ENCODE measurements at regions not wholly inside any gene's neighbourhood (a gene's known extent, or its start where the extent isn't known, plus 50 kb on each side); places are given as distances from the start of the nearest gene placed in this dataset.

DNA sequence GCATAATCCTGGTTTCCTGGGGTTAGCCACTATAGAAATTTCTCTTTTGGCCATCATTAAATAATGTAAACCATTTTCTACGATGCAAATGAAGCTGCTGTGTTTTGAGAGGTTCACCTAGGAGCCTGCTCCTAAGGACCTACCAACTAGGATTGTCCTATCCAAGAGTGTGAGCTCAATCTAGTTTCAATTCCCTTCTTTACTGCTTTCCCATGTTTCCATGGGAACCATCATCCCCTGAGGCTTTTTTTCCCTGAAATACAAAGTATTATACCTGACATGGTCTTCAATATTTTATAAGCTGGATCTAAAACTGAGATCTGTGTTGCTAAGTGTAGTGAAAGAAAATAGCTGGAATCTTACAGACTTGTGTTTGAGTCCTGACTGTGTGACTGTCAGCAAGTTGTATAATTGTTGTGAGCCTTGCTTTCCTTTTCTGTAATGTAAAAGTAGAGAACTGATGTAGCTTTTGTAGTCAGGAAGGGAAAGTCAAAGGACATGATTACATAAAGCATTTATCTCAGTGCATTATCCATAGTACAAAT is 453.2 kb downstream of the PRR16 start:
- WGBS, 2 donors = 65 to 78% methylated on average over 1 of the region's 1 CpG
- Histone ChIP-seq H3K4me3 (no peak overlapping the region), H3K27me3 (no peaks in the 10 kb centered on the region), H3K9me3 (no peaks in the 10 kb centered on the region), H3K4me1 (no peaks in the 10 kb centered on the region), H3K27ac (no peak overlapping the region), H3K36me3 (ENCODE audit: low read depth, missing control alignments) (no peaks in the 10 kb centered on the region)
- DNase-seq = no peak
- TF ChIP-seq POLR2A (IDR thresholded peaks at IDR 0.05) = no peak
- TF ChIP-seq CTCF (IDR thresholded peaks at IDR 0.05) = no peak
- intact Hi-C loops (cut with DNase I; ENCODE audit: low total_unique reads) = no loop called here

GRCh38 chr5:120919017-120919416 is 454.9 kb downstream of the PRR16 start:
- H3K27ac ChIP-seq = no peak overlapping the region
- no peak for TF ChIP-seq CTCF (IDR thresholded peaks at IDR 0.05)
- H3K27me3 ChIP-seq = no peaks in the 10 kb centered on the region
- no peaks in the 10 kb centered on the region for H3K36me3 ChIP-seq (ENCODE audit: low read depth, missing control alignments)
- 86 to 95% methylated on average over 2 of the region's 2 CpGs for WGBS, 2 donors
- DNase-seq = no peak
- intact Hi-C loops (cut with DNase I; ENCODE audit: low total_unique reads) = no loop called here
- no peak overlapping the region for H3K4me3 ChIP-seq
- H3K4me1 ChIP-seq = no peaks in the 10 kb centered on the region
- no peaks in the 10 kb centered on the region for H3K9me3 ChIP-seq

DNA sequence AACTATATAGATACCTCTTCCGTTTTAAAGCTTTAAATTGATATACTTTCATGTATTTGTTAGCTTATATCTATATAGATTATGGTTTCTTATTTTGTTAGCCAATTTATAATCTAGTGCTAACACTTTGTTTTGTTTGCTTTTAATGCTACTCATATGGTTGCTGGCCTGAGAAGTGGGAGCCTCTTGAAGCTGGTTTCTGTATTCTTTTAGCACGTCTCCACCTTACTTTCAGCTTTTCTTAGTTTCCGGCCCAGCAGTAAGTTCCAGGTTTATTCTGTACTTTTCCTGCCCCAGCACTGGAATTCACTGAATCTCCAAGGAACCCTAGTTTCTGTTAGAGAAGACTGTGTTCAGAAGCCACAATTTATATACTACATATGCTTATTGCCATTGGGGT is 458.9 kb downstream of the PRR16 start:
- DNase-seq = no peak
- TF ChIP-seq CTCF (IDR thresholded peaks at IDR 0.05) (no peak), POLR2A (IDR thresholded peaks at IDR 0.05) (no peak)
- intact Hi-C loops (cut with DNase I; ENCODE audit: low total_unique reads) = no loop called here
- Histone ChIP-seq H3K27ac (no peak overlapping the region), H3K4me3 (no peak overlapping the region), H3K9me3 (no peaks in the 10 kb centered on the region), H3K4me1 (no peaks in the 10 kb centered on the region), H3K27me3 (no peaks in the 10 kb centered on the region), H3K36me3 (ENCODE audit: low read depth, missing control alignments) (no peaks in the 10 kb centered on the region)
- 86 to 93% methylated on average over 3 of the region's 3 CpGs for WGBS, 2 donors

GRCh38 chr5:120926471-120926870 is 462.4 kb downstream of the PRR16 start:
- no peaks in the 10 kb centered on the region for H3K4me1 ChIP-seq
- no peak for TF ChIP-seq POLR2A (IDR thresholded peaks at IDR 0.05)
- TF ChIP-seq CTCF (IDR thresholded peaks at IDR 0.05) = no peak
- DNase-seq = no peak
- H3K4me3 ChIP-seq = no peak overlapping the region
- H3K27ac ChIP-seq = no peak overlapping the region
- 83 to 100% methylated on average over 1 of the region's 1 CpG for WGBS, 2 donors
- H3K36me3 ChIP-seq (ENCODE audit: low read depth, missing control alignments) = no peaks in the 10 kb centered on the region
- no peaks in the 10 kb centered on the region for H3K27me3 ChIP-seq
- no peaks in the 10 kb centered on the region for H3K9me3 ChIP-seq
- intact Hi-C loops (cut with DNase I; ENCODE audit: low total_unique reads) = no loop called here

GRCh38 chr5:120927950-120928530 is 463.9 kb downstream of the PRR16 start:
- DNase-seq = no peak
- TF ChIP-seq CTCF (IDR thresholded peaks at IDR 0.05) (no peak), POLR2A (IDR thresholded peaks at IDR 0.05) (no peak)

More at GRCh38 chr5:120927950-120928530, 463.9 kb downstream of the PRR16 start:
- Histone ChIP-seq H3K9me3 (no peaks in the 10 kb centered on the region), H3K27ac (no peak overlapping the region), H3K4me3 (no peak overlapping the region), H3K36me3 (ENCODE audit: low read depth, missing control alignments) (no peaks in the 10 kb centered on the region), H3K4me1 (no peaks in the 10 kb centered on the region), H3K27me3 (no peaks in the 10 kb centered on the region)
- intact Hi-C loops (cut with DNase I; ENCODE audit: low total_unique reads) = no loop called here

Measured in testis (tissue), 2 donors.